ENCODE measurements at regions not wholly inside any gene's neighbourhood (a gene's known extent, or its start where the extent isn't known, plus 50 kb on each side); places are given as distances from the start of the nearest gene placed in this dataset.
"Not testable (repeated sequence)": the region's sequence is repeated elsewhere in the genome, so short reads cannot be mapped to it uniquely, and the experiment has no call there.

DNA sequence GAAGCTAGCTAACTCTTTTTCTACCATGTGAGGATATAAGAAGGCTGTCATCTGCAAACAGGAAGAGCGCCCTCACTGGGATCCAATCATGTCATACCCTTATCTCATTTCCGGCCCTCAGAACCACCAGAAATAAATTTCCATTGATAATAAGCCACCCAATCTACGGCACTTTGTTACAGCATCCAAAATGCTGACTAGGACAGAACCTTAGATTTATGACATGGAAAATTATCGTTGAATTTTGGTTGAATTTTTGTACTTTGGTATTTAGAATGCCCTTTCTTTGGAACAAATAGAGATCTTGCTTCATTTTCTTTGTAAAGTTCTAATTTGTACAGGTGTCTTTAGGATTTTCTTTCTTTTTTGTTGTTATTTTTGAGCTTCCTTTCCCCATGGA lies 53.3 kb upstream of the CYLC2 start:
- no peak for DNase-seq (ENCODE audit: low read depth in 2 of 2)

- no peak for DNase-seq (ENCODE audit: low read depth in 2 of 2)
Measured at GRCh38 chr9:102922526-102922925, 72.6 kb upstream of the CYLC2 start.

- DNase-seq (ENCODE audit: low read depth in 2 of 2) = no peak
Measured at GRCh38 chr9:102911185-102911584, 83.9 kb upstream of the CYLC2 start.

- DNase-seq (ENCODE audit: low read depth in 2 of 2) = not testable (repeated sequence)
Measured at GRCh38 chr9:102905795-102906194, 89.3 kb upstream of the CYLC2 start.

- no peak for DNase-seq (ENCODE audit: low read depth in 2 of 2)
Measured at GRCh38 chr9:102892025-102892424, 103.1 kb upstream of the CYLC2 start.

GRCh38 chr9:102888747-102889146 lies 106.4 kb upstream of the CYLC2 start:
- not testable (repeated sequence) for DNase-seq (ENCODE audit: low read depth in 2 of 2)

GRCh38 chr9:102875687-102876086 lies 119.4 kb upstream of the CYLC2 start:
- DNase-seq (ENCODE audit: low read depth in 2 of 2) = no peak

DNA sequence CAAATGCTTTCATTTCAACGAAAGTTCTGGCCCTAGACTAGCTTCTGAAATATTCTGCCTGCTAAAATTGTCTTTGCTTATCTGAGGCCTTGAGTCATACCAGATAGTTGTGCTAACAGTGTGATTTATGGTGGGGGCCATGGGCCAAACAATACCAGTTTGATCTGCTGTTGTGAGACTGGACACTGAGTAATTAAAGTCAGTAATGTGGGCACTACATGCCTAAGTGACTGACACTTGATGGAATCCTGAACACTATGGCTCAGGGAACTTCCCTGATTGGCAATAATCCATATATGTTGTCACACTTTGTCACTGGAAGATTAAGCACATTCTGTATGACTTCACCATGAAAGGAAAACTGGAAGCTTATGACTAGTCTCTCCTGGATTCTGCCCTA lies 127.6 kb upstream of the CYLC2 start:
- DNase-seq (ENCODE audit: low read depth in 2 of 2) = no peak

DNA sequence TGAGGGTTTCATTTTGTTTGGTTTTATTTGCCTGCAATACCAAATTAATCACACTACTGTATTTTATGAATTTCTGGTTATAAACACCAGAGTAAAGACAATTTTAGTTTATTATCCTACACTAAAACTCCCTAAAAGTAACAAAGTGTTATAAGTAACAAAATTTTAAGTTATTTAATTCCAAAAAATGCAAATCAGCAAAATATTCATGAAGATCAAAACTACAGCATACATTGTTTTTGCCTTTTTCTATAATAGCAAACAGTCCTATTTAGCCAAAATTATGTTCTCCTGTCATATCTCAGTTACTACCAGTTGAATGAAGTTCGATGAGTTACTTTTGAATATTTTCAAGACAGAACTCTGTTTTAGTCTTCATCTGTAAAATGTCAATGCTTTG lies 132.7 kb upstream of the CYLC2 start:
- no peak for DNase-seq (ENCODE audit: low read depth in 2 of 2)

DNA sequence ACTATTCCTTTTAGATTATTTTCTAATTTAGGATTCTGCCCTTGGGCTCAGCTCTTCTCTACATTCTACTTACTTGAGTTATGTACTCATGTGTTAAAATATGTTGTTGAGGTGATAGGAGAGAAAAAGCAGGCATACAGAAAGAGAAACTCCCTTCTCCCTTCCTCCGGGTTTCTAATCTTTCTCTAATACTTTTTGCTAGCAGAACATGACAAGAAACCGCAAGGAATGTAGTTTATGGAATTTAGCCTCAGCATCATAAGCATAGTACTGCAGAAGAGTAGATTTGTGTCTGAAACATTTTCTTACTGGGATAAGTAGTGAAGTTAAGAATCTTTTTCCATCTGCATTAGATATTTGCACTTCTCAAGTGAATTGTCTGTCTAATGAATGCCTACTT lies 139.5 kb upstream of the CYLC2 start:
- no peak for DNase-seq (ENCODE audit: low read depth in 2 of 2)

DNA sequence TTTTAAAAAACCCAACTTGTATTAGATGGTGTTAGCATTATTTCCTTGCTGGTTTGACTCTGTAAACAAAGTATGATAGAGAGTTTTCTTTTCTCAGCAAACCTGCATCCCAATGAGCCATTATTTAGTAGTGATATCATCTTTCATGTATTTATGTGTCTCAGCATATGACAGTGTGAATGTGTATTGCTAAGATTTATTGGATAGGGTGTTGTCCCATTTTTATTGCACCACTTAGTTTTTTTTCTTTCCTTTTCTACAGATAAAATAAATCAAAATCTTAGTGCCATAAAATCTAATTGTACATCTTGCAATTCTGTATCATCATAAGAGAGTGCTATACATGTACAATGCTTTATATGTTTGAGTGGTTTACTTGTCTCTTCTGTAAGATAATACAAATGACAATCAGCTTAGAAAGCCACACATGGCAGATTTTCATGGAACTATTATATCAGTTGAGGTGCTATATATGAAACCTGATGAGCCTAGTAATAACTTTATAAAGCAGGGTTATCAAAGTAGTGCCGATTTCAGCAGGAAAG lies 149.2 kb upstream of the CYLC2 start:
- no peak for DNase-seq (ENCODE audit: low read depth in 2 of 2)

- no peak for DNase-seq (ENCODE audit: low read depth in 2 of 2)
Measured at GRCh38 chr9:102844716-102845115, 150.4 kb upstream of the CYLC2 start.

GRCh38 chr9:102842423-102842822 lies 152.7 kb upstream of the CYLC2 start:
- DNase-seq (ENCODE audit: low read depth in 2 of 2) = no peak

DNA sequence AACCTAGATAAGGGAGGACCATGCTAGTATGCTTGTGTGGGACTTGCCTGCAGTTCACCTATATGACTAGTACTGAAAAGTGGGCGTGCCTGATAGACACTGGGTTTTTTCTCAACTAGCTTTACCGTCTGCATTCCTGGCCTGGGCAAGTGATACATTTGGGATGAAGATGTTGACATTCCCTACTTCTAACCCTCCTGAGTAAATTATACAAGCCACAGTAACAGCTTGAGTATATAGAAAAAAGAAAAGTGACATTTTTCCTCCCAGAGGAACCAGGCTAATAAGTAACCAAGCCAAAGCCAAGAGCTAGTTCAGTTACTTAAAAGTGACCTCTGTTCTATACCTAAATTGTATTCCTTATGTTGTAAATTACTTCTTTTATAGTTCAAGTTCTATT lies 153.8 kb upstream of the CYLC2 start:
- no peak for DNase-seq (ENCODE audit: low read depth in 2 of 2)

DNA sequence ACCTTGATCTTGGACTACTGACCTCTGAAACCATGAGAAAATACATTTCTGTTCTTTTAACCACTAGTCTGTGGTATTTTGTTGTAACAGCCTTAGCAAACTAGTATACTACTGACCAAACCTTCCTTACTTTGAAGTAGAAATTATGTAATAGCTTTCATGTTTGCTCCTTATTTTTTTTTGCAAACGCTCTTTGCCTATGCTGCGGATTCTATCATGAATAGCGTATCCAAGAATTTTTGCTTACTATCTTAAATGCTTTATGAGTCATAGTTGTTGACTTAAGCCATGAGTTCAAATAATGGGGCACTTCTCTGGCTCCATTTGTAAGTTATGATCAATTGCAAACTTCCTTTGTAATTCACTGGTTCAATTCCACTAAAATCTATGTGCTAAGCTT lies 154.8 kb upstream of the CYLC2 start:
- no peak for DNase-seq (ENCODE audit: low read depth in 2 of 2)

GRCh38 chr9:102832814-102833213 lies 162.3 kb upstream of the CYLC2 start:
- DNase-seq (ENCODE audit: low read depth in 2 of 2) = no peak

DNA sequence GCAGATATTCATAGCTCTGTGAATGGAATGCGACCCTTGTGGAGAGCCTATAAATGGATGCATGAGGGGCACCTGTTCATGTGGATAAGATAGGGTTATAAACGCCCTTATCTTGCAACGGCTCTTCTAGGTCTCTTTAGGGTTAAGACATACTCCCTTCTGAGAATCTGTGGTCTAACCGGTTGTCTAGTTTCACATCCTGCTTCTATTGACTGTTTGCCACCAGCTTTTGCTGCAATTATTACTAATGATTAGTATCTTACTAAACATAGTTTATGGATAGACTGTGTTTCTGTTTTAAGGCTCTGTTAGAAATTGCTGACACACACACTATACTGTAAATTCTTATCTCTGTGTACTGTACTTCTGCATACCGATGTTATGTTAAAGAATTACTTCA lies 198.9 kb upstream of the CYLC2 start:
- no peak for DNase-seq (ENCODE audit: low read depth in 2 of 2)

GRCh38 chr9:102795532-102795931 lies 199.6 kb upstream of the CYLC2 start:
- DNase-seq (ENCODE audit: low read depth in 2 of 2) = no peak

DNA sequence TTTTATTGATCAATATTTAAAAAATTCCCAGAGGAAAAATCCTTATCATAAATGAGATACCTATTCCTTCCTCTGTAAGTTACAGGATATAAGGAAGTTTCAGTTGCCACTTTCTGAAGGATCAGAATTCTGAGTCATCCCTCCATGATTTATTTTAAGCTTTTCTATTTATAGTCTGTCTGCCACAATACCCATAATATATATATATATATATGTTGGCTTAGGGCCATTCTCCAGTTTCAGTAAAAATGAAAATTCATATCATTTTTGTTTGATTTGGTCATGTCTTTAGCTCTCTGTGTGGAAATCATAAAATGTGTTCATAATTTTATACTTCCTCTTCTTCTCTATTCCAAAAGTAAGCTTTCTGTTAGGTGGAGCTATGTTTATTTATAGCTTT lies 215.8 kb upstream of the CYLC2 start:
- no peak for DNase-seq (ENCODE audit: low read depth in 2 of 2)

GRCh38 chr9:102778746-102779145 lies 216.4 kb upstream of the CYLC2 start:
- DNase-seq (ENCODE audit: low read depth in 2 of 2) = no peak

DNA sequence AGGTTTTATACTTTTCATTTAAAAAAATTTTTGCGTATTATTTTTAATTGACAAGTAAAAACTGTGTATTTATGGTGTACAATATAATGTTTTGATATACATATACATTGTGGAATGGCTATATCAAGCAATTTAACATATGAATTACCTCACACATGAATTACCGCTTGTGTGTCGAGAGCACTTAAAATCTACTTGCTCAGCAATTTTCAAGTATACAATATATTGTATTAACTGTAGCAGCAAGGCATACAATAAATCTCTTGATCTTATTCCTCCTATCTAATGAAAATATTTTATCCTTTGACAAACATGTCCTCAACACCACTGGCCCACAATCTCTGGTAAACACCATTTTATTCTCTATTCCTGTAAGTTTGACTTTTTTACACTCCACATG lies 224.4 kb upstream of the CYLC2 start:
- no peak for DNase-seq (ENCODE audit: low read depth in 2 of 2)

DNA sequence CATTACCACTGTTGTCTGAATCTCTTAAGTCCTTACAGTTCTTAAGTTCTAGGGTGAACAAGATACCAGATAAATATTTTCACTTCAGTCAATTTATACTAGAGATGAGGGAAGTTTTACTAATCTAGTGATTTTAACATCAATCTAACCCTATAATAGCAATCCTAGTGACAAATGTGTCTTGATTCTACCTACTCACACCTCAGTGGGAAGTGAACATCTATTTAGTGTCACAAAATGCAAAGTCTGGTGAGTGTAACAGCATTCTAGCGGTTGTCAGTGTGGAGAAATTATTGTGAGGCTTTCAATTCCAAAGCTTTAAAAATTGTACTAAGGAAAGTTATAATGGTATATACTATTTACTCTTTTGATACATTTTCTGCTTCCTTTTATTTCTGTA lies 225.8 kb upstream of the CYLC2 start:
- no peak for DNase-seq (ENCODE audit: low read depth in 2 of 2)

DNA sequence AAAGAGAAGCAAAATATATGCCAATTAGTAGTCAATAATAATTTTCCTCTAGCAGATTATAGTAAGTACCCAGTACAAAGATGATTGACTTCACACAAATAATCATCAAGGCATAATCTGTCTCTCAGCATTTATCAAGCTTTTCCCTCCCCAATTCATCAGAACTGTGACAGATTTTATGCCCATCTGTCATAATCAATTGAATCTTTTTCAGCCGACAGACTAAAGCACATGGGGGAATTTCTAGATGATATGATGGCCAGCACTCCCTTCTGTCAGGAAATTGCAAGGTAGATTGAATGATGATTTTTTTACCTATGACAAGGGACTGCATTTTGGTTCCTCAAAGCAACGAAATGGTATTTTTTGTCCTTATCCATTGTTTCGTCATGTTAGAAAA lies 227.1 kb upstream of the CYLC2 start:
- DNase-seq (ENCODE audit: low read depth in 2 of 2) = no peak

DNA sequence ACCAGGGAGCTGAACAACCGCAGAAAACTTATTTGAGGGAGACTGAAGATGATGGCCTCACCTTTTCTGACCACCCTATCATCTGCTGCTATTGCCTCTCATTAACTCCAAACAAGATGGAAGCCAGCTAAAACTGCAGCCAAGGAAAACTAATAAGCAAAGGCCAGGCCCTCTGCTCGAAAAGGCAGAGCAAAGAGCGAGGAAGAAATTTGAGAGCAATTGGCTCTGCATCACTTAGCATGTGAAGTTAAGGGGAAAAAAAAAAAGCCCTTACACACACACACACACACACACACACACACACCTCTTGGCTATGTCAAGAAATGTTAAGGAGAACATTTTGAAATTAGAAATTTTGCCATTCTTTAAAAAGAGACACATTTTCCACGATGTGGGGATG lies 228.1 kb upstream of the CYLC2 start:
- DNase-seq (ENCODE audit: low read depth in 2 of 2) = no peak

DNA sequence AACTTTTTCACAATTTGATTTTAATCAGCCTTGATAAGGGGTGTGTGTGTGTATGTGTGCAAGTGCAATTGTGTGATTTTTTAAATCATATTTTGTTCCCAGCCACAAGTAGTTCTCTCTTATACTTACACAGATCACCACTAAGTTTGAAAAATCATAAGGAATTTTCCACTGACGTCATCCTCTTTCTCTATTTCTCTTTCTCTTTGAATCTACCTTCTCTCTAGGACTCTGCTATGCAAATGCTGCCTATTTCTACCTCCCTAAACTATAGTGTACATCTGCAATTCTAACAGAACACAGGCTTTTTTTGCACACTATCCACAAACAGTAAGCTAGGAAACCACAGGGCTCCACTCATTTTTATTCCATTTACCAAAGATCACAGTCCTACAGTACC lies 254.6 kb upstream of the CYLC2 start:
- no peak for DNase-seq (ENCODE audit: low read depth in 2 of 2)

Data from stimulated activated CD4-positive, alpha-beta T cell treated with anti-CD3 and anti-CD28 coated beads, Interleukin-4, amount 100 ng/mL, for 48 hours (primary cell).